ENCODE measurements at regions not wholly inside any gene's neighbourhood (a gene's known extent, or its start where the extent isn't known, plus 50 kb on each side); places are given as distances from the start of the nearest gene placed in this dataset.

DNA sequence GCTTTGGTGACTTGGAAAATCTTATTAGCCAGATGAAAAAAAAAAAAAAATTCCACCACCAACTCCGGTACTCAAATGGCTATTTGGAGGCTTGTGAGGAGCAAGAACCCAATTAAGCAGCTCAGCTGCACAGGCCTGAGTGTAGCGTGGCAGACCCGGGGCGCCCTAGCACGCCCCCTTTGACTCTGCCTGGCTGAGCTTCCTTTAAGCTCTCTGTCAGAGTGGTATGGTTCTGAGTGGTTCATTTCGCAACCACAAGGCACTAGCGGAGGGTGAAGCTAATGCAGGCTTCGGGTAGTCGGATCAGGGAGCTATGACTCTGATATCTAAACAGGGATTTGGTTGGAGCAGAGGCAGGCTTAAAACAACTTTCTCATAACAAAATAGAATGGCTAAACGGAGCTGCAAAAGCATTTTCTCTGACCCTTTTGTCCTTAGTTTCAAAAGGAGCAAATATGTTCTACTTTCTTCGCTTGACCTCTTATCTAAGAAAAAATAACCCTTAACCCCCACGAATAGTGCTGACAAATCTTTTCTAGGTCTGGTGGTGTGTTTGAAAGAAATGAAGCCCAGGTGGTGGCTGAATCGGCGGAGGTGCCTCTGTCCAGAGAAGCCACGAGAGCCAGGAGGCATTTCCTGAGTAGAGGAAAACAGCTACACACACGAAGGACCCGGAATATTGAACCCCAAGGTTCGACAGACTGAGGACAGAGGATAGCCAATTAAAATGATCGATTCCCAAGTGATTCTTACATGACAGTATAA, 285.4 kb upstream of the GLI3 start:
- DNase-seq (ENCODE audit: low read depth), result no peak
- TF ChIP-seq, protein P1, sequence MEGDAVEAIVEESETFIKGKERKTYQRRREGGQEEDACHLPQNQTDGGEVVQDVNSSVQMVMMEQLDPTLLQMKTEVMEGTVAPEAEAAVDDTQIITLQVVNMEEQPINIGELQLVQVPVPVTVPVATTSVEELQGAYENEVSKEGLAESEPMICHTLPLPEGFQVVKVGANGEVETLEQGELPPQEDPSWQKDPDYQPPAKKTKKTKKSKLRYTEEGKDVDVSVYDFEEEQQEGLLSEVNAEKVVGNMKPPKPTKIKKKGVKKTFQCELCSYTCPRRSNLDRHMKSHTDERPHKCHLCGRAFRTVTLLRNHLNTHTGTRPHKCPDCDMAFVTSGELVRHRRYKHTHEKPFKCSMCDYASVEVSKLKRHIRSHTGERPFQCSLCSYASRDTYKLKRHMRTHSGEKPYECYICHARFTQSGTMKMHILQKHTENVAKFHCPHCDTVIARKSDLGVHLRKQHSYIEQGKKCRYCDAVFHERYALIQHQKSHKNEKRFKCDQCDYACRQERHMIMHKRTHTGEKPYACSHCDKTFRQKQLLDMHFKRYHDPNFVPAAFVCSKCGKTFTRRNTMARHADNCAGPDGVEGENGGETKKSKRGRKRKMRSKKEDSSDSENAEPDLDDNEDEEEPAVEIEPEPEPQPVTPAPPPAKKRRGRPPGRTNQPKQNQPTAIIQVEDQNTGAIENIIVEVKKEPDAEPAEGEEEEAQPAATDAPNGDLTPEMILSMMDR (IDR thresholded peaks at IDR 0.05; ENCODE audit: low read depth, low read length, missing control alignments), result no peak
- no peak overlapping the region for H3K4me3 ChIP-seq (ENCODE audit: low read depth, low read length)

DNA sequence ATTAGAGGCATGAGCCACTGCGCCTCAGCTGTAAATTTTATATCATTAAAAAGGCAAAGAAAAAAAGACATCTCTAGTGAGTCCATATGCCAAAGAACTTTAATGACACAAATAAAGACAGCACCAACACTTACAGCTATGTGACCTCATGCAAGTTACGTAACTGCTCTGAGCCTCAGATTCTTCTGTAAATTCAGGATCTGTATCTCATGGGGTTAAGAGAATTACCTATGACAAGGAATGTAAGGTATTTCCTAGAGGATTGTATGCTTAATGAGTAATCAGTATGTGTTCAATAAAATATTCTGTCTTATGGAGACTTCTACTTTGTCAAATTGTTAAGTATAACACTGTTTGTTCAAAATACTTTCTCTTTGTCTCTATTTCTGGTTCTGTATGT, 274.0 kb upstream of the GLI3 start:
- TF ChIP-seq, protein P1 (IDR thresholded peaks at IDR 0.05; ENCODE audit: low read depth, low read length, missing control alignments), result no peak
- no peak for DNase-seq (ENCODE audit: low read depth)
- no peak overlapping the region for H3K4me3 ChIP-seq (ENCODE audit: low read depth, low read length)

DNA sequence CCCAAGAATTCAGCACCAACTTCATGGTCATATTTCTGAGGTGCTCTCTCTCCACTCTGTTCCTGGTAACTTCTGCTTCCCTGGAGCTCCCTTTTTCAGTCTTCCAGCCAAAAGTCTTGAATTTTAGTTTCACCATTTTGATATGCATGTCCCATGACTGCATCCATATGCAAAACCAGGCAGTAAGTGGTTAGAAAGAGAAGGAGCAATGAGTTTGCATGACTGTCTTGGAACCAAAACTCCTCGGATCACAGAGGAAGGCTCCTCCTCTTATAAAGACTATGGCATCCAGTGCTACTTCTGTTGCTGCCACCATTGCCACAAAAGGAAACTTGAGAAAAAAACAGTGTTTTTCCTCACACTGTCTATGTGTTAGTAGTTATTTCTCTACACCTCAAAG, 269.1 kb upstream of the GLI3 start:
- no peak overlapping the region for H3K4me3 ChIP-seq (ENCODE audit: low read depth, low read length)
- DNase-seq (ENCODE audit: low read depth), result no peak
- TF ChIP-seq, protein P1 (IDR thresholded peaks at IDR 0.05; ENCODE audit: low read depth, low read length, missing control alignments), result no peak

DNA sequence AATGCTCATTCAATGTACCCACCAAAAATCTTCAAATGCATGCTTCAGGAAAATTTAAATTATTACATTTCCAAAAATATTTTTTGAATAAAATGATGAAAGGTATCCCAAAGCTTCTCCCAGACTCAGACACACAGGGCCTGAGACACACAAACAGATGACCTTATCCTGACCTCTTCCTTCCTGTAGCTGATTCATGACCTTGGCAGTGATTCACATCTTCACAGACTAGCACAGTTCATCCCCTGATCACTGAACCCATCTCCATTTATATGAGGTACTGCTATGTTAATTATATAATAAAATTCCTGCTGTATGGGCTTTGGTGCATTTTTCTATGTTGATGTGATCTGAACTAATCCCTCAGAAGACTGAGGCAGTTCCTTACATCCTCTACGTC, 265.0 kb upstream of the GLI3 start:
- DNase-seq (ENCODE audit: low read depth), result no peak
- H3K4me3 ChIP-seq (ENCODE audit: low read depth, low read length), result no peak overlapping the region
- TF ChIP-seq, protein P1 (IDR thresholded peaks at IDR 0.05; ENCODE audit: low read depth, low read length, missing control alignments), result no peak

DNA sequence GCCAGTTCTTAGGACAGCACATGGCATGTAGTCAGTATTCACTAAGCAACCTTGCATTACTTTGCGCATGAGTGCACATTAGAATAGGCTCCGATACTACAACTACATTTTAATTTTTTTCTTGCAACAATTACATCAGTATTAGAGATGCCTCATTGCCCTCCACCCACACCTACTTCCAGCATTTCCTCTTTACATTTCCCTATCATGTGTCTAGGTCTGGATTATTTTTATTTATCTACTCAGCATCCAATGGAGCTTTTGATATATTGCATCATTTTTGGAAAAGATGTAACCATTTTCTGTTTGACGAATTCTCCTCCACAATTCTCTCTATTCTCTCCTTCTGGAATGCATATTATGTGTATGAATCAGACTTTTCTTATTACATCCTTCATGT, 258.2 kb upstream of the GLI3 start:
- TF ChIP-seq, protein P1 (IDR thresholded peaks at IDR 0.05; ENCODE audit: low read depth, low read length, missing control alignments), result no peak
- DNase-seq (ENCODE audit: low read depth), result no peak
- no peak overlapping the region for H3K4me3 ChIP-seq (ENCODE audit: low read depth, low read length)

DNA sequence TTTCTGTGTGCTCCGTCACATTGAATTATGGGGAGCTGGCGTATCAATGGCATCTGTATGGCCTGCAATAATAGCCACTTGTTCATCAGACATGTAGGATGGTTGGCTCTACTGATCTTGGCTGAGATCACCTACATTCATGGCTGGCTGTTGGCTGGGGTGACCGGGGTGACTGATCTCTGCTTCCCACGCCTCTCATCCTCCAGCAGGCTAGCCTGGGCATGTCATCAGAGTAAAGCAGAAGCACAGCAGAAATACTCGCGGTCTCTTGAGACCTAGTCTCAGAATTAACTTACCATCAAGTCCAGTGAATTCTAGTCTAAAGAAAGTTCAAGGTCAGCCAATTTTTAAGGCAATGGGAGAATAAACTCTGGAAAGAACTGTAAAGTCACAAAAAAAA, 257.7 kb upstream of the GLI3 start:
- H3K4me3 ChIP-seq (ENCODE audit: low read depth, low read length), result no peak overlapping the region
- TF ChIP-seq, protein P1 (IDR thresholded peaks at IDR 0.05; ENCODE audit: low read depth, low read length, missing control alignments), result no peak
- no peak for DNase-seq (ENCODE audit: low read depth)

DNA sequence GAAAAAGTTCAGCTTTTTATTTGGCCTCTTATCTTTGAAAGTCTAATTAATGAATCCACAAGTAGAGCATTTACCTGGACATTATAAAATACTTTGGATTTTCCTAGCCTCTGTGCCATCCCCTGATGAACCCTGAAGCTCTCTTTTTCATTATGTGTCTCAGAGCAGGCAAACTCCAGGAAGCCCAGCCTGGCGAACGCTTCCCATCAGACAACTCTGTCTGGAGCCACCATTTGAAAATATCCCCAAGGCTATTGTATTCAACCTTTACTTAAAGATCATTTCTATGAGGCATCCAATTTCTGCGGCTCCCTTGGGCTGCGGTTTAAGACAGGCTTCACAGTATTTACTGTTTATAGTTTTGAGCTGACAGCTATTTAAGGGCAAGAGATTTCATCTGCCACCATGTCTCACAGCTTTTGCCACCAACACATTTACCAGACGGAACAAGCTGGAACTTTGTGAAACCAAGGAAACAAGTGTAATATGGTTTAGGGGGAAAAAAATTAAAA, 257.2 kb upstream of the GLI3 start:
- TF ChIP-seq, protein P1 (IDR thresholded peaks at IDR 0.05; ENCODE audit: low read depth, low read length, missing control alignments), result no peak
- DNase-seq (ENCODE audit: low read depth), result no peak
- no peak overlapping the region for H3K4me3 ChIP-seq (ENCODE audit: low read depth, low read length)

All from GM12864 (cell line).